Hematopoietic multipotent progenitor cell treated with erythropoietin and hydrocortisone succinate and interleukin-3 and kit ligand, for 6 days (in vitro differentiated cells): ENCODE measurements at regions not wholly inside any gene's neighbourhood (a gene's known extent, or its start where the extent isn't known, plus 50 kb on each side); places are given as distances from the start of the nearest gene placed in this dataset.

Experiments
- DNase-seq: peaks from one replicate; pipeline ENCODE4 v3.0.0-alpha.2; 2015

DNA sequence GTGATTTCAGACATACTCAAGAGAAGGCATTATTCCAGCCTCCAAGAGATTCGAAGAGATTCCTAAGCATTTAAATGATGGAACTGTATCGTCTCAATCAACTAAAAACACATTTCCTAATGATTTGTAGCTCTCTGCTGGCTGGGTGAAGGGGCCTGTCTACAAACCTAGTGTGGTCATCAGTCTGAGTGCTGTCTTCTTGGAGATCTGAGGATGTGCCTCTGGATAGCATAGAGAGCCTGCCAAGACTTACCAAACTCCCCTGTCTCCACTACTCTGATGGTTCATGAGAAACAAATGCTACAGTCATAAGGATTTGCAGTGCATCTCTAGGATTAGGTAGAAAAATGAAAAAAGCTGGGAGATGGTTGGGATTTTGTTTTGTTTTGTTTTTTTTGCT, 176.9 kb upstream of the CITED2 start:
- DNase-seq: no peak

DNA sequence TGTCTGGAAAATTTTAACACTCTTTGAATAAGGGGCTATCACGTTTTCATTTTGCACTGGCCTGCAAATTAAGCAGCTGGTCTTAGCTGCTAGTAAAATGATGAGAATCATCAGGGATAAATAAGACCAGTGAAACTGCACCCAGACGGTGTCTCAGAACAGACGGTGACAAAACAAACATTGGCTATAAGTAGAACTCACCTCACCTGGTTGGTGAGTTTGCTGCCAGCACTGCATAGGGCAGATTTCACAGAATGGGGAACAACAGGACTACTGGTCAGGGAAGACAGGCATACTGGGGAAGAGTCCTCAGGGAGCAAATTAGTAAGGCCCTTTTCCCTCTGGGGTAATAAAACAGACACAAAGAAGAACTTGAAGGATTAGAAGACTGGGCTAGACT, 175.9 kb upstream of the CITED2 start:
- DNase-seq: no peak

DNA sequence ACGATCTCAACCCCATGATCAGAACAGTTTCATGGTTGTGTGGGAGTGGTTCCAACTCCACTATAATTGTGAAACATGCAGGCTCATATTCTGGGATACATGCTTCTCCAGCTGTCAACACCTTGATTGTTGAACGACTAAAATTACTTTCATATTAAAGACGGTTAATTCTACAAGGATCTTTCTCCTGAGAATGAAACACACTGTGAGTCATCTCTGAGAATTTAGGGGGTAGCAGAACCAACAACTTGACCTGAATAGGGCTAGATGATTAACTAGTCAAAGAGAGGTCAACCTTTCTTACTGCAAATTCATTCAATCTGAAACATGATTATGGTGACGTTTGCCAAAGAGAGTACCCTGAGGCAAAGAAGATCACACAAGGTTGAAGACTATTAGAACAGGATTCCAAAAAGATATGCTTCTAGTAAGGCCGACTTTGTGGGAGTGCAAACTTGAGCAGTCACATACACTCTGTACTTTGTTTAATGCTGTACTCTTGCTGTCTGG, 175.2 kb upstream of the CITED2 start:
- DNase-seq: no peak

DNA sequence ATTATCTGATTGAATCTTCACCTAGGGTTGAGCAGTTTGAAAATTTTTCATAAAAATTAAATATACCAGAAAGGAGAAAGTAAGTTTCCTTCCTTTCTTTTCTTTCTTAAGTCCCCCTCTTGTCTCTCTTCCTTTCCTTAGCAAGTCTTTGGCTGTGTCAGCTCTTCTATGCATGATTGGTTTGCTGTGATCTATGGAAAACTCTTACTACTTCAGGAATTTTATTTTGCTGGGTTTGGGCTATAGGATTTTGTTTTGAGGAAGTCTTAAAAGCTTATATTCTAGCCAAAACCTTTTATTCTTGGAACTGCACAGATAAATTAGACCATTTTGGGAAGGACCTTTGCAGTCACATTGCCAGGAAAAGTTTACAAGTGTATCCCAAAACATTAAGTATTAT, 173.4 kb upstream of the CITED2 start:
- no peak for DNase-seq

DNA sequence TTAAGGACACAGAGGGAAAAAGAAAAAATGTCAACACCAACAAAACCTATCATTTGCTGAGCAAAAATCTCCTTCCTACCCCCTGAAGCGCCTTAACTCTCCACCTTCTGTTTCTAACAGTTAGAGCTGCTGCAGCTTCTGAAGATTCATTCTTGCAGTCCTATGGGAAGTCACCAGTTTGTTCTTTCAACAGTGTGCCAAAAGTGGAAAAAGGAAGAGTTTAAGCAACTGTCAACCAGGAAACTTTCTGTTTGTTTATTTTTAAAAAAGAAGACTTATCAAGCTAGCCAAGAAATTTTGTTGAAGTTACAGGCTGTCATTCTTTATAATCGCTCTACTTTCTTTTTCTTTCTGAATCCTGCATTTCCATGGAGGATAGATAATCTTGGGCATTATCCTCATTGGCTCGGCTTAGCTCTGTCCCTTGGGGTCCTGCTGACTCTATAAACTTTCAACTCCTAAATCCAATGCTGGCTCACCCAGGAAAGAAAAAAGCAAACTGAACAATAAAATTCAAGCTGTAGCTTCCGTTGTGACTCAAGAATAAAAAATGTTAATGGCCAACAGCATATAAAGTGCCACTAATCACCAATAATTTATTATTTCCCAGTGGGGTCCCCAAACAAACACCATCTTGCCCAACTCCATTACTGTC, 172.8 kb upstream of the CITED2 start:
- no peak for DNase-seq

DNA sequence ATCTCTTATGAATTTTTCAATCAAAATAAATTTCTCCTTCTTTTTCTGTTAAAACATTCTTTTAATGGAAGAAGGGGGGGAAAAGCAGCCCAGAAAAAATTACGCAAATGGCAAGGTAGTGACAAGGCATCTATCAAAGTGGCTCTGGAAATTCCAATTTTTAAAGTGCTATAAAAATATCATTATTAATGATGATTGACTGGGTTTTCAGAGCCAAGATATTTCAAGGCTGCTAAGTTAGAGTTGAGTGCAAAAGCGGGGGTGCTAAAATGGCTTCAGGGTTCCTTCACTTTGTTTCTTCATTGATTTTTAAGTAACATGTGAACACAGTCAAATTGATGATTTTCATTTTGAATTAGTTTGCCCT, 171.6 kb upstream of the CITED2 start:
- no peak for DNase-seq

DNA sequence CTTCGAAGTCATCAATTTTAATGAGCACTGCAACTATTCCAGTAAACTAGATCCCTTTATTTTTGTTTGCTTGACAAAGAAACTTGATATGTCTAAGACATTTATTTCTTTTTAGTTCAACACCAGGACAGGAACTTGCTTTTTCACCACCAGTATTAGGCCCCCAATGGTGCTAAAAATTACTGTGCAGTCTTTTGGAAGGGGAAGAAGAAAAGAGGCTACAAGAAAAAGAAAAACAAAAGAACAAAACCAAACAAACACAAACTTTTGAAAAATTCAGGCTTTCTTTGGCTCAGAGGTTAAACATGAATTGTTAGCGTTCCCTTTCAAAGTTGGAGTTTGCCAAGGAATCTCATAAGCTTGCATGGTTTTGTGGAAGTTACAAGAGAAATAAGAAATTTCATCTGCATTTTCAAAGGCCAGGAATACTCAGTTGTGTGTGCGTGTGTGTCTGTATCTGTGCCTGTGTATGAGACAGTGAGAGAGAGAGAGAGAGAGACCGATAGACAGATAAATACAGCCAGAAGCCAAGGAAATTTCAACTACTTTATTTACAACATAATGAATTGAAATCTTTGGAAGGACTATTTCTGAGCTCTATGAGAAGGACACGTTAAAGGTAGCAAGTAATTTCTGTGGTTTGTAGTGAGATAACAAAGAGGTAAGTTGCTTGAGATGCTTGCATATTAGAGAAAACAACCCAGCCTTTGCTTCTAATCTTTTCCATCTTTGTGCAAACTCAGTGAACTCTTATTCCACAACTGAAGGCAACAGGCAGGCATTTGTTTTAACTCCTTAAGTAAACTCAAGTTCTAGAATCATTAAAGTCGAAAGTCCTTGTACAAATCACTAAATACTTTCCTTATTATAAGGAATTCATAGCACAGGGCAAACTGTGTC, 171.0 kb upstream of the CITED2 start:
- DNase-seq: peak; percentile 46

DNA sequence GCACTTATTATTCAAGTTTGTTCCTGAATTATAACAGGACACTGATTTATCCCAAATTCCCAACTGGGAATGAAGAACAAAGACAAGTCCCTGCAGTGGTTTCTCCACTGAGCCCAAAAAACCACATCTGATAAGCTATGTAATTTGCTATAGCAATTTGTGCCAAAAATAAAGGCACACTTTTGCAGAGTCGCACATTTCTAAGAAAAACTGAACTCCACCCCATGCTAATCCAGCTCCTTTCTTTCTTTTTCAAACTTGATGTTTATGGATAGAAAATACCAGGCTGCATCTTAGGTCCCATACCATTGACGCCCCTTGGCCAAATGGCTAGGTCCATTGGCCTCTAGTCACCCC, 170.2 kb upstream of the CITED2 start:
- DNase-seq: peak; percentile 59

DNA sequence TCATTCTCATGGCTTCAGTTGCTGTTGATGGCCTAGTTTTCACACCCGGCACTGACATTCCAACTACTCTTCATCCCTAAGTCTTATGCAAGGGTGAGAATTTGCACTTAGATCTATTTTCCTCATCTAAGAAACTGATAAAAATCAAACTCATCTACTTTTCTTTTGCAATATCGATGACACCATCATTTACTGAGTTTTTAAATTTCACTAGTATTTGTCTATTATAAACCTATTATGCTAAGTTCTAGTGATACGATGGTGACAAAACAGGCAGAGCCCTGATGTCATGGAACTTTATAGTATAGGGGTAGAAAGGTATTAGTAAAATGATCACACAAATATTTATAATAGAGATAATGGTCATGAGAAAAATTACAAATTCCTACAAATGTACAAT, 167.9 kb upstream of the CITED2 start:
- DNase-seq: no peak

DNA sequence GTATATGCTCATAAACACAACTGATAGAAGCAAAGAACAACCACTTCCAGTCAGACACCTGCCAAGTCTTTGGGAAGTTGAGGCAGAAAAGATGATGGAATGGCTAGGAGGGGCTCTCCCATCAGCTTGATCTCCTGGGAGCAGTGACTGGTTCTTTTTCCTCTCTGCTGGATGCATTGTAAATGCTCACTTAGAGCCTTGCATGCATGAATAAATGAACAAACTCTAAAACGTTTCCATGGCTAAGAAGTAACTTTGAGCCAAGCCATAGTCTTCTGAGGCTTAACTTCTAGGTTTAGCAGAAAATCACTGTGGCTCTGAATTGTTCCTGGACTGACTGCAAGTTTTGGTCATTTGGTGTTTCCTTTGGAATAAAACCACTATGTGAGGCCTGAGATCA, 166.4 kb upstream of the CITED2 start:
- DNase-seq: no peak

DNA sequence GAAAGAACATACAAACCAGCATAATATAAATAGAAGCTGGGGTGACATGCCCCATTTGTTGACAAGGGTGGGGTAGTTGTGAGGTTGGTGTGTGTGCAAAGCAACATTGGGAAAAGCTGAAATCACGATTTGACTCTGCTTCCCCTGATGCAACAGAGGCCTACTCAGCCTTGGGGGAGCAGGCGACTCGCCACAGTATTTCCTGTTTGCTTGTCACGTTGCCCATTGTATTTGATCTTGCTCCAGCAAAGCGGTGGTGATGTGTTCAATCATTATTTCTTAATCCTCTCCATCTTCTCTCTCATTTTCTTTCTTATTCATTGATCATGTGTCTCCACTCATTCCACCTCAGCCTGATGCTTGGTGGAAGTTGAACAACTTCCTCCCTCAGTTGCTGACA, 165.8 kb upstream of the CITED2 start:
- DNase-seq: no peak

DNA sequence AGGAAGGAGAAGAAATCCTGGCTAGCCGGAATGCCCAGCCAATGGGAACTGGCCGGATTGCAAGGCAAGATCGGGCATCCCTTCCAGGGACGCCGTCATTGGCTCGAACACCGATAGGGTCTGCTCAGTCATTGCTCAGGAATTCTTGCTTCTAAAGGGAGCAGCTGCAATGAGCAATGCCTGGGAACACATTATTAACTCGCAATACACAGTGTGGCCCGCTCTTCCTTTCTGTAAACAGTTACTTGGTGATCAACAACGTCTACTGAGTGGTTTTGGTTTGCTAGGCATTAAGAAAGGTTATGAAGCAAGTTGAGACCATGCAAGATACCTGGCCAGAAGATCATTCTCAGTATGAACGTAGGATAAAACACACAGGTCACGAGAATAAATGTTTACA, 165.4 kb upstream of the CITED2 start:
- DNase-seq: no peak

DNA sequence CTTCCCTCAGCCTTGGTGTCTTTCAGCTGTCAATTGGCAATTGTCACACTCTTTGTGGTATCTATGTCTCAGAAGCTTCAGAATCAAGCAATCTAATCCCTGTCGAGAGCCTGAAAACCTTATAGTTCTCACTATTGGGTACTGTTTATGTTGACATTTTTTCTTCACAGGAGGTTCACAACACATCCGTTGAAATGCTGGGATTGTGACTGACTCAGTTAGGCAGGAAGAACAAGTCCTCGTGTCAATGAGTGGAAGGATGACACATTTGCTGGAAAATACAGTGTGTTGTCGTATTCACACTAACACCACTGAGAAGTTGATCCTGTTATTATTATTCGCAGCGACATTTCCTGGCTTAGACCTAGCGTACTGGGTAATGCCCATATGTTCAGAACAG, 163.9 kb upstream of the CITED2 start:
- DNase-seq: no peak

DNA sequence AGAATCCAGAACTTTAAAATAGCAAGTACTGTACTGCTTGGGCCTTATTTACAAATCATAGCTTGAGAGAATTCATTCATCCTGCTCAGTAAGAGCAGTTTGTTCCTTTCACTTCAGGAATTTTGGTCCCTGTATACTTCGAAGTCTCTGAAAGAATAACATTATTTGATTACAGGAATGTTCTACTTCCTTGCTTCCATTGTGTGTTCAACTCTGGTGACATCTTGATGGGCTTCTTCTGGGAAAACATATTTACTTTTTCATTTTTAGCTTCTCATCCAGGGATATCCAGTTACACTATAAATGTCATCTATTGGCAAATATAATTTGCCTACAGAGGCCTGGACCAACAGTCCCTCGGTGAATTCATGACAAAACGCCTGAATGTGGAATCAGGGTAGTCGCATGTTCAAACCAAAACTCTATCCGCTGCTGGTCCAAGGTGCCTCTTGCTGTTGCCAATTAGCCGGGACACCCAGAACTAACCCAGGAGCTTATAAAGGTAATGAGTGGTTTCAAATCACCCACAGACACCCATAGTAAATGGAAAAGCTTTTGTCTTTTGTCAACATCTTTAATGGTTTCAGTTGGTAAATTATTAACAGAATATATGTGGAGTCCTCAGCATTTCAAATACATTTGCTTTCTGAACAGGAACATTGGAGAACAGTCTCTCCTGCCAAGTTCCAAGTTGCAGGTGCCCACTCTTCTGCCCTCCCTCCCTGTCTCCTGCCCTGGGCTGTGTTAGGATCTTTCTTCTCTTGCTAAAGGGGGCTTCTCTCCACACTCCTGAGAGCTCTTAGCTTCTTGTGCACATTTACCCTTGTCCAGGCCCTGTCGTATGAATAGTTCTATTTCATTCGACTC, 162.5 kb upstream of the CITED2 start:
- DNase-seq: no peak

DNA sequence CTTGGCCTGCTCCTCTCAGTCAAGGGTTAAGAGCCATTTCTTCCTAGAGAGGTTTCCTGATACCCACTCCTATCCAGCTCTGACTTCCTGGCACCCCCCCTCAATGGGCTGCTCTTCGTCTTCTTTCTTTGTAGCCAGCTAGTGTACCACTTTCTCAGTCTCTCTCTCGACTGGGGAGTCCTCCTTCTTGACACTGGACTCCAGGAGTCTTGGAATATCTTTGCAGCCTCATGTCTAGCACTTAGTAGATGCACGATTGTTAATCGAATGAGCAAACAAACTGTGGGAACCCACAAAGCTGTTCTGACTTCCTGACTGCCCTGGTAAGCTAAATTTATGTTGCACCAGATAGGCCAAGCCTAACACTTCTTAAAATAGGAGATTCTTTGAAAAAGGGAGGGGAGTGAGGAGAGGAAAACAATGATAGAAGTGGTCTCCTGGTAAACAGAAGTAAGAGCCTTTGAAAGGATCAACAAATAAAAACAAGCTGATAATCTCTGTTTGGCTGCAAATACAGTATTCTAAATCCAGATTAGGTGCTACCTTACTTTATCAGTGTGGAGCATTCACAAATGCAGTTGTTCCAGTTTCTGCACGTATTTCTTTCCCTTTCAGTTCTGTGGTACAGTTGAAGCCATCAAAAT, 160.1 kb upstream of the CITED2 start:
- DNase-seq: peak; percentile 77

DNA sequence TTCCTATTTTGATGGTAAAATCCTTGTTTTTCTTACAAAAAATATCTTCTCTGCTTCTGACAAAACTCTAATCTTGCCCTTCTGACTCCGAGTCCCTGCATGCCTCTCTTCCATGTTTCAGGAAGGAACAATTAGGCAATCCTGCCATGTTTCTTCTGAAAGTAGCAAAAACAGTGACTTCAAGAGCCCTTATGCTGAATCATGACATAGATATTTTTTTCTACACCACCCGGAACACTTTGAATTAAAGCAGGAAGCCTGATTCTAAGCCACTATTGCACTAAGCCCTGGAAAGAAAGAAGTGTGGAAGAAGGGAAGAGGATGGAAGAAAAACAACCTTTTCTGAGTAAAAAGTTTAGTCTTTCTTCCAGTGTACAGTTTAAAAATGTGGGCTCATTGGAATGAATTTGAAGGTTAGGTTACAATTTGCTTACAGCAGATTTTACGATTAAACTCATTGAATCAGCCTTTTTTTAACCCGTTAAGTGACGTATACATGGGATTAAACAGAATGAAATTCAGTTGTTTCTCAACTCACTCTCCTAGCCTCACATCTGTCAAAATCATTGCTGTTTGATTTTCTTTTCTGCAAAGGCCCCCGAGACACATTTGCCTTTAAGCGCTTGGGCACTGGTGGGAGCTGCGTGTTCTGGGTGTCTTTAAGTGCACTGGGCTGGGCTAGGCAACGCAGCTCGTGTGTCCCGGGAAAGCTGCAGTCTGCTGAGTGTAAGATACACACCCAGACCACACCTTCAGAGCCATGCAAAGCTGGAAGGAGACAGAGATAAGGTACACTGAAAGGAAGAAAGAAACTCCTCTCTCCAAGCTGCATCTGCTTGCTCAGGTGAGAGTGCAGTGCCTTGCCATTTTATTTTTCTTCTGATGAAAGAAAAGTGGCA, 159.4 kb upstream of the CITED2 start:
- DNase-seq: peak; percentile 92

DNA sequence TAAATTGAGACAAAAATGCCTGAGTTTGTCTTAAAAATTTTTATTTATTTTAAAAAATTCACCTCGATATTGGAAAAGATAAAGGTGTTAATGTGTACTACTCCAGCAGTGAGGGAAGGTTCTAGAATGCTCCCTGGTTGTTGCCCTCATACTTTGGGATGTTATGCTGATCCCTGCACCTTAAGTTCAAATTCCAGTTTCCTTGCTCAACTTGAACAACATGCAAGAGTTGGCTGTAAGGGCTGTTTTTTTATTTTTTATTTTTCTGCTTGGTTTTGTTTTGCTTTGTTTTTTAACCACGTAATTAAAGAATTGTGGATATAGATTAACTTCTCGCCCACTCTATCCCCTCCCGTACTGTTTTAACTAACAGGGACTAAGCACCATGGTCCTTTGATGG, 158.7 kb upstream of the CITED2 start:
- no peak for DNase-seq

DNA sequence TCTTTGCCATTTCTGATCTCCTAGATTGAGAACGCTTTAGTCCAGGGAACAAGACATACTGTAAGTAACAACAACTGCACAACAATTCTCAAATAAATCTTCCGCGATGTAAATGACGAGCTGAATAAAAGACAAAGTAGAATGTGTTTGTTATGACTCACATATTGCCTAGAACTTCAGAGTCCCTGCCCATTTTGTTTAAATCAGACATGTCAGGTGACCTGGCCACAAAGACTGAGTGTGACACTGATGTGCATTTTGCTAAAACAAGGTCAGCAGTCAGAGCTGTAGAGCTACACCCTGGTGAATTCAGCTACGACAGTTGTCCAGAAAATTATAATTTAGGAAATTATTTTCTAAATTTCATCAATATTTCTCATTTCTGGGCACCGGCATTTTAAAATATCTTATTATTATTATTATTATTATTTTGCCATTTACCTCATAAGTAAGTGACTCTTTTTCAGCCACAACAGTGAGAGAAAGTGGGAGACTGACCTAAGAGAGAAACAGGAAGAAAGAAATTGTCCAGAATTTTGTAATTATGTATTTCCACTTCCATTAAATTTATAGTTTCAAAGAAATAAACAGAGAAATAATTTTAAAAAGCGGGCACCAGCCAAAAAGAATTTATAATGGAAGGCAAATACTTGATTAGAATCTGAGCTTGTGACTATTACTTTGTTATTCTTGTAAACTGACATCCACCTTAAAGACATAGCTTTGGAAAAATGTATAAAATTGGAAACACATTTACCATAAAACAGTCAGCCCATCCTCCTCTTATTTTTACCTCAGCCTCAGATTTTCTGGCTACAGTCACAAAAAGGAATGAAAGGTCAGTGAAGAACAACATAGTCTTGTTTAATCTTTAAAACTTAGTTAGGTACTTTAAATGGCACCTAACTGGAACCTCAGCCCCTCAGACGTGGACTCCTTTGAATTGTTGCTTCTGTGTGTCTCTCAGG, 157.0 kb upstream of the CITED2 start:
- DNase-seq: peak; percentile 68

DNA sequence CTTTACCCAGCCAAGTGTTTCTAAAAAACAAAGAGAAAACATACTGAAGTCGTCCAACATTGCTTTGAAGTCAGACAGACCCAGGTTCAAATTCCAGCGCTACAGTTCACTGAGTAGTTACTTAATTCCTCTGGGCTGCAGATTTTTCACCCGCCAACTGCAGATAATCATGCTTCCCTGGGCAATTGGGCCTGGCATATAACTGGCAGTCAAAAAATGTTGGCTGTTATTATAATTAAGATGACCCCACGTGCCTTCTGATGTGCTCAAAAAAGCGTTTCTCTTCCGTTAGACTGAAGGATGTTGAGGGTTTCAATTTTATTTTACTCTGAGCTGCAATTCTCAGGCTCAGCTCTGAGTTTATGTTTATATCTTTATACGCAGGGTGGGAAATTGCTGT, 156.1 kb upstream of the CITED2 start:
- DNase-seq: no peak

DNA sequence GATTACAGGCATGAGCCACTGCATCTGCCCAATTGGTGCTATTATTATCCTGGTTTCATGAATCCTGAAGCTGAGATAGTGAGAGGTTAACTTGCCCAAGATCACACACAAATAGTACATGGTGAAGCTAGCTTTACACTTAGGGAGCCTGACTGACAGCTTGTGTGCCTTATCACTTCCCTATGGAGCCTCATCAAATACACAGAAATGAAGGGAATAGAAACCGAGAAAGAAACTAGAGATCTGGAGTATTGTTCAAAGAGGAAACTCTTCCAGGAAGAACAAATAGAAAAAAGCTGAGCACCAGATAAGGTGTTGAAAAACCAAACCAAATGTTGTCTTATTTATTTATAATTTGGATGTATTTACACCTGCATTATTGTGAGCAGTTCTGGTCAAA, 155.0 kb upstream of the CITED2 start:
- no peak for DNase-seq

DNA sequence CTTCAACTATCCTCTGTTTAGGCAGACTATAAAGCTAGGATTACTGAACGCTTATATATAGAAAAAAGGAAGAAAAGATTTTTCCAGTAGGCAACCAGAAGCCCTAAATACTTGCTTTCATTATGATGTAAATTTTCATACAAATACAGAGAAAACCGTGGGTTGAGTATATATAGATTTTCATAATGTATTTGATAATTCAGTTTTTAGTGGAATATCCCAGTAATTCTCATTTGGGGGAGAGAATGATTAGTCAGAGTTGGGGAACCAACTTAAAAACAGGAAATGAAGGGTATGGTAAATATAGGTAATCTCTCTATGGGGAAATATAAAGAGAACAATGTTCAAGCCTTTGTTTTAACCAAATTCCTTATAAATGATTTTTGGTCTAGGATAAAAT, 154.0 kb upstream of the CITED2 start:
- DNase-seq: no peak
